GM23338 (cell line): ENCODE measurements at regions not wholly inside any gene's neighbourhood (a gene's known extent, or its start where the extent isn't known, plus 50 kb on each side); places are given as distances from the start of the nearest gene placed in this dataset.

ENCODE experiments used
- ATAC-seq: fragments of 200-7000 bp; cut with Tn5 transposase; 3 replicates; pipeline ENCODE4 v1.9.1; 2020
- DNase-seq: peaks from one replicate; pipeline ENCODE4 v3.0.0-alpha.2; 2015; ENCODE audit warnings: low spot score
- H2AFZ ChIP-seq: fragments of 200-600 bp; sonication (generic); 2 replicates; pipeline ENCODE4 v1.8.0; 2016; ENCODE audit warnings: antibody characterized with exemption, mild to moderate bottlenecking, moderate library complexity
- H3F3A ChIP-seq: fragments of 200-600 bp; sonication (generic); replicated peaks from 2 replicates; pipeline ENCODE4 v1.8.0; 2017; ENCODE audit warnings: antibody characterized with exemption, mixed run types, low read depth
- H3K27ac ChIP-seq: fragments of 200-600 bp; sonication (generic); 2 replicates; pipeline ENCODE4 v1.6.1; 2016; ENCODE audit warnings: low read depth
- H3K27me3 ChIP-seq: fragments of 200-600 bp; sonication (generic); 2 replicates; pipeline ENCODE4 v1.8.0; 2016; ENCODE audit warnings: mild to moderate bottlenecking, mixed run types, moderate library complexity; ENCODE audit not compliant: insufficient read depth
- H3K36me3 ChIP-seq: fragments of 200-600 bp; sonication (generic); 2 replicates; pipeline ENCODE4 v1.8.0; 2016; ENCODE audit warnings: mild to moderate bottlenecking; ENCODE audit not compliant: insufficient read depth
- H3K4me1 ChIP-seq: fragments of 200-600 bp; sonication (generic); 2 replicates; pipeline ENCODE4 v1.8.0; 2016; ENCODE audit warnings: mild to moderate bottlenecking, moderate library complexity; ENCODE audit not compliant: insufficient read depth
- H3K4me2 ChIP-seq: fragments of 200-600 bp; sonication (generic); 2 replicates; pipeline ENCODE4 v1.7.1; 2017; ENCODE audit warnings: mixed run types
- H3K4me3 ChIP-seq: fragments of 200-600 bp; sonication (generic); 2 replicates; pipeline ENCODE4 v1.6.1; 2016; ENCODE audit warnings: mixed run types
- H3K79me2 ChIP-seq: fragments of 200-600 bp; sonication (generic); replicated peaks from 2 replicates; pipeline ENCODE4 v1.8.0; 2017; ENCODE audit warnings: mild to moderate bottlenecking; ENCODE audit not compliant: insufficient read depth
- H3K9me2 ChIP-seq: fragments of 200-600 bp; sonication (generic); 2 replicates; pipeline ENCODE4 v1.8.0; 2017; ENCODE audit not compliant: insufficient read depth
- H4K20me1 ChIP-seq: fragments of 200-600 bp; sonication (generic); replicated peaks from 2 replicates; pipeline ENCODE4 v1.8.0; 2017; ENCODE audit warnings: mild to moderate bottlenecking; ENCODE audit not compliant: insufficient read depth
- H3K27ac Mint-ChIP-seq: 2 replicates; pipeline ENCODE4 v1.8.0; 2020; ENCODE audit warnings: inconsistent platforms, mild to moderate bottlenecking, moderate library complexity, mixed read lengths
- H3K27me3 Mint-ChIP-seq: 3 replicates; pipeline ENCODE4 v1.8.0; 2022; ENCODE audit warnings: low read depth, mild to moderate bottlenecking, moderate library complexity, mixed read lengths, inconsistent platforms; ENCODE audit not compliant: insufficient read depth, poor library complexity
- H3K36me3 Mint-ChIP-seq: 3 replicates; pipeline ENCODE4 v1.8.0; 2021; ENCODE audit warnings: low read depth, mild to moderate bottlenecking, inconsistent platforms, moderate library complexity, mixed read lengths
- H3K4me1 Mint-ChIP-seq: 3 replicates; pipeline ENCODE4 v1.8.0; 2020; ENCODE audit warnings: mild to moderate bottlenecking, inconsistent platforms, mixed read lengths
- H3K4me3 Mint-ChIP-seq: 3 replicates; pipeline ENCODE4 v1.8.0; 2021; ENCODE audit warnings: moderate library complexity, mild to moderate bottlenecking, inconsistent platforms, mixed read lengths
- H3K9me3 Mint-ChIP-seq: 3 replicates; pipeline ENCODE4 v1.8.0; 2020; ENCODE audit warnings: moderate library complexity, mild to moderate bottlenecking, inconsistent platforms, mixed read lengths
- CREB1 ChIP-seq: fragments of 250-450 bp; sonication (Bioruptor Pico); IDR thresholded peaks from 2 replicates; pipeline ENCODE4 v1.5.0; 2020; ENCODE audit warnings: low read depth, mild to moderate bottlenecking, moderate library complexity
- CTCF ChIP-seq, 2 experiments: fragments of 200-600 bp in 1 of 2; sonication (generic) in 1 of 2; conservative IDR thresholded peaks; 2 replicates each; pipeline versions ENCODE4 v1.5.1 to v1.6.1; 2016 to 2017; ENCODE audit warnings: antibody characterized with exemption in 2 of 2, low read depth in 2 of 2, mild to moderate bottlenecking in 2 of 2, moderate library complexity in 1 of 2
- ETS1 ChIP-seq: IDR thresholded peaks from 2 replicates; pipeline ENCODE4 v1.6.1; 2016; ENCODE audit warnings: antibody characterized with exemption
- EZH2 ChIP-seq: fragments of 200-600 bp; sonication (generic); IDR thresholded peaks from one replicate; pipeline ENCODE4 v1.8.0; 2017; ENCODE audit warnings: antibody characterized with exemption, mild to moderate bottlenecking, low read depth; ENCODE audit not compliant: unreplicated experiment
- JUNB ChIP-seq: IDR thresholded peaks from one replicate; pipeline ENCODE4 v1.6.1; 2016; ENCODE audit warnings: antibody characterized with exemption; ENCODE audit not compliant: unreplicated experiment
- NANOG ChIP-seq: IDR thresholded peaks from 2 replicates; pipeline ENCODE4 v1.6.1; 2016; ENCODE audit warnings: antibody characterized with exemption, borderline replicate concordance
- POLR2AphosphoS5 ChIP-seq: IDR thresholded peaks from 2 replicates; pipeline ENCODE4 v1.6.1; 2016; ENCODE audit warnings: antibody characterized with exemption, low read depth
- STAT1 ChIP-seq: IDR thresholded peaks from one replicate; pipeline ENCODE4 v1.6.1; 2016; ENCODE audit warnings: antibody characterized with exemption; ENCODE audit not compliant: unreplicated experiment
- ZNF331 ChIP-seq: fragments of 250-450 bp; sonication (Bioruptor Pico); IDR thresholded peaks from 2 replicates; pipeline ENCODE4 v1.5.0; 2020; ENCODE audit warnings: low read depth, mild to moderate bottlenecking, moderate library complexity
- TF ChIP-seq, protein P1 (sequence below): fragments of 250-450 bp; sonication (Bioruptor Pico); IDR thresholded peaks from 2 replicates; pipeline ENCODE4 v1.5.0; 2020; ENCODE audit warnings: mild to moderate bottlenecking, moderate library complexity

GRCh38 chr14:44700184-44700583 lies 193.1 kb upstream of the FSCB start:
- Histone ChIP-seq H3K79me2 (no peaks in the 10 kb centered on the region), H3K4me3 (no peak overlapping the region), H3K4me1 (no peaks in the 10 kb centered on the region), H3K27me3 (no peaks in the 10 kb centered on the region), H3K27ac (no peak overlapping the region), H4K20me1 (no peaks in the 10 kb centered on the region), H3F3A (no peaks in the 10 kb centered on the region), H3K9me2 (no peaks in the 10 kb centered on the region), H3K4me2 (no peak overlapping the region), H3K36me3 (no peaks in the 10 kb centered on the region), H2AFZ (no peak overlapping the region)
- H3K9me3 Mint-ChIP-seq = peaks cover 13% of the 10 kb centered on the region
- no peak overlapping the region for H3K27ac Mint-ChIP-seq
- no peaks in the 10 kb centered on the region for H3K27me3 Mint-ChIP-seq
- no peak overlapping the region for H3K4me3 Mint-ChIP-seq
- DNase-seq = no peak
- H3K36me3 Mint-ChIP-seq = no peaks in the 10 kb centered on the region
- TF ChIP-seq ZNF331 (CRISPR knock-in tag) (no peak), POLR2AphosphoS5 (no peak), CREB1 (CRISPR knock-in tag) (no peak), EZH2 (no peak), JUNB (no peak), ETS1 (no peak), CTCF (conservative IDR thresholded peaks at IDR 0.05; ENCODE audit: low read depth in 2 of 2) (no peak), NANOG (no peak), STAT1 (no peak)
- TF ChIP-seq, protein P1, sequence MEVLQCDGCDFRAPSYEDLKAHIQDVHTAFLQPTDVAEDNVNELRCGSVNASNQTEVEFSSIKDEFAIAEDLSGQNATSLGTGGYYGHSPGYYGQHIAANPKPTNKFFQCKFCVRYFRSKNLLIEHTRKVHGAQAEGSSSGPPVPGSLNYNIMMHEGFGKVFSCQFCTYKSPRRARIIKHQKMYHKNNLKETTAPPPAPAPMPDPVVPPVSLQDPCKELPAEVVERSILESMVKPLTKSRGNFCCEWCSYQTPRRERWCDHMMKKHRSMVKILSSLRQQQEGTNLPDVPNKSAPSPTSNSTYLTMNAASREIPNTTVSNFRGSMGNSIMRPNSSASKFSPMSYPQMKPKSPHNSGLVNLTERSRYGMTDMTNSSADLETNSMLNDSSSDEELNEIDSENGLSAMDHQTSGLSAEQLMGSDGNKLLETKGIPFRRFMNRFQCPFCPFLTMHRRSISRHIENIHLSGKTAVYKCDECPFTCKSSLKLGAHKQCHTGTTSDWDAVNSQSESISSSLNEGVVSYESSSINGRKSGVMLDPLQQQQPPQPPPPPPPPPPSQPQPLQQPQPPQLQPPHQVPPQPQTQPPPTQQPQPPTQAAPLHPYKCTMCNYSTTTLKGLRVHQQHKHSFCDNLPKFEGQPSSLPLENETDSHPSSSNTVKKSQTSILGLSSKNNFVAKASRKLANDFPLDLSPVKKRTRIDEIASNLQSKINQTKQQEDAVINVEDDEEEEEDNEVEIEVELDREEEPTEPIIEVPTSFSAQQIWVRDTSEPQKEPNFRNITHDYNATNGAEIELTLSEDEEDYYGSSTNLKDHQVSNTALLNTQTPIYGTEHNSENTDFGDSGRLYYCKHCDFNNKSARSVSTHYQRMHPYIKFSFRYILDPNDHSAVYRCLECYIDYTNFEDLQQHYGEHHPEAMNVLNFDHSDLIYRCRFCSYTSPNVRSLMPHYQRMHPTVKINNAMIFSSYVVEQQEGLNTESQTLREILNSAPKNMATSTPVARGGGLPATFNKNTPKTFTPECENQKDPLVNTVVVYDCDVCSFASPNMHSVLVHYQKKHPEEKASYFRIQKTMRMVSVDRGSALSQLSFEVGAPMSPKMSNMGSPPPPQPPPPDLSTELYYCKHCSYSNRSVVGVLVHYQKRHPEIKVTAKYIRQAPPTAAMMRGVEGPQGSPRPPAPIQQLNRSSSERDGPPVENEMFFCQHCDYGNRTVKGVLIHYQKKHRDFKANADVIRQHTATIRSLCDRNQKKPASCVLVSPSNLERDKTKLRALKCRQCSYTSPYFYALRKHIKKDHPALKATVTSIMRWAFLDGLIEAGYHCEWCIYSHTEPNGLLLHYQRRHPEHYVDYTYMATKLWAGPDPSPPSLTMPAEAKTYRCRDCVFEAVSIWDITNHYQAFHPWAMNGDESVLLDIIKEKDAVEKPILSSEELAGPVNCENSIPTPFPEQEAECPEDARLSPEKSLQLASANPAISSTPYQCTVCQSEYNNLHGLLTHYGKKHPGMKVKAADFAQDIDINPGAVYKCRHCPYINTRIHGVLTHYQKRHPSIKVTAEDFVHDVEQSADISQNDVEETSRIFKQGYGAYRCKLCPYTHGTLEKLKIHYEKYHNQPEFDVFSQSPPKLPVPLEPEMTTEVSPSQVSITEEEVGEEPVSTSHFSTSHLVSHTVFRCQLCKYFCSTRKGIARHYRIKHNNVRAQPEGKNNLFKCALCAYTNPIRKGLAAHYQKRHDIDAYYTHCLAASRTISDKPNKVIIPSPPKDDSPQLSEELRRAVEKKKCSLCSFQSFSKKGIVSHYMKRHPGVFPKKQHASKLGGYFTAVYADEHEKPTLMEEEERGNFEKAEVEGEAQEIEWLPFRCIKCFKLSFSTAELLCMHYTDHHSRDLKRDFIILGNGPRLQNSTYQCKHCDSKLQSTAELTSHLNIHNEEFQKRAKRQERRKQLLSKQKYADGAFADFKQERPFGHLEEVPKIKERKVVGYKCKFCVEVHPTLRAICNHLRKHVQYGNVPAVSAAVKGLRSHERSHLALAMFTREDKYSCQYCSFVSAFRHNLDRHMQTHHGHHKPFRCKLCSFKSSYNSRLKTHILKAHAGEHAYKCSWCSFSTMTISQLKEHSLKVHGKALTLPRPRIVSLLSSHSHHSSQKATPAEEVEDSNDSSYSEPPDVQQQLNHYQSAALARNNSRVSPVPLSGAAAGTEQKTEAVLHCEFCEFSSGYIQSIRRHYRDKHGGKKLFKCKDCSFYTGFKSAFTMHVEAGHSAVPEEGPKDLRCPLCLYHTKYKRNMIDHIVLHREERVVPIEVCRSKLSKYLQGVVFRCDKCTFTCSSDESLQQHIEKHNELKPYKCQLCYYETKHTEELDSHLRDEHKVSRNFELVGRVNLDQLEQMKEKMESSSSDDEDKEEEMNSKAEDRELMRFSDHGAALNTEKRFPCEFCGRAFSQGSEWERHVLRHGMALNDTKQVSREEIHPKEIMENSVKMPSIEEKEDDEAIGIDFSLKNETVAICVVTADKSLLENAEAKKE (CRISPR knock-in tag) = no peak
- ATAC-seq = no peak
- no peaks in the 10 kb centered on the region for H3K4me1 Mint-ChIP-seq
